GM21360 (cell line): ENCODE measurements at regions not wholly inside any gene's neighbourhood (a gene's known extent, or its start where the extent isn't known, plus 50 kb on each side); places are given as distances from the start of the nearest gene placed in this dataset.
A peak's percentile ranks its signal among the peaks of the same experiment; 100 is the strongest.

ENCODE experiments used
- ATAC-seq: cut with Tn5 transposase; IDR thresholded peaks from one replicate; pipeline ENCODE4 v1.9.1; 2021; ENCODE audit warnings: mild to moderate bottlenecking, moderate library complexity; ENCODE audit not compliant: unreplicated experiment

DNA sequence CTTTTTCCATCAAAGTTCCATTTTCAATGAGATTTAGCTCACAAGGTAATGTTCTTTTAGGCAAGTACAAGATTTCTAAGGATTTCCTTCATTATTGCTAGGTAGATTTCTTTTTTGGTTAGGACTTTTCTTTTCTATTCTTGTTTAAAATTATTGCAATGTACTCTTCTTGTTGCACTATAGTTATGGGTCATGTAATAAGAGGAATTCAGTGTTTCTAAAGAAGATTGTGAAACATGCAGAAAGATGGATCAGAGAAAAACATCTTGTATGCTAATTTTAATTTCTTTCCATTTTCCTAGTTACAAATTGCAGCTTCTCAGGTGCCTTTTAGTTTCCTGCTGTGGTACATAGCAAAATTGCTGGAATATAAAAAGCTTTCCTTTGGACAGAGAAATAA is 56.1 kb downstream of the BTG1 start:
- no peak for ATAC-seq

DNA sequence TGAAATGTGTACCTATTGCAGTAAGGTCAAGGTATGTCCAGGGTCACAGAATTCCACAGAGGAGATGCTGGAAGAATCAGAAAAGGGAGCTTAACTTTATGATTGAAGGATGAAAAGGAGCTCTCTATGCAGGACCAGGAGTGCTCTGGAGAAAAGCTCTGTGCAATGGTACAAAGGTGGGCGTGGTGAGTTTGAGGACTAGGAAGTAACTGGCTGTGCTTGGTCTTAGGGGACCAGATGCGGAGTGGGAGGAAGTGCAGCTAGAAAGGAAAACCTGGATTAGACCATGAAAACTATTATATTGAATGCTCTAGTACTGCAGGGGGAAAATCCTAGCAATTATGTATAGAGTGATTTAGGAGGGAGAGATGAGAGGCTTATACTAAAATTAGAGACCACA is 56.8 kb downstream of the BTG1 start:
- ATAC-seq, result no peak

DNA sequence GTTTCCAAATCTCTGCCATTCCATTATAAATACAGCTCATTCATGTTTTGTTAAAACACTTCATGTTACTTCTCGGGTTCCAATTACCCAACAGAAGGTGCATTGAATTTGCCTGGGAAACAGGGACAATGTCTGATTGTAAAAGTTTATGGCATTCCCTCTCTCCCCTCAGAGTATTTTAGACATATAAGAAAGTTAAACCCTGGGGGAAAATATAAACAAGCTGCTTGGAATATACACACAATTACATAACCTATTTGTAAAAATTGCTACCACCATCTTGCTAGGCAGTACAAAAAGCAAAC is 60.0 kb downstream of the BTG1 start:
- ATAC-seq, result no peak

DNA sequence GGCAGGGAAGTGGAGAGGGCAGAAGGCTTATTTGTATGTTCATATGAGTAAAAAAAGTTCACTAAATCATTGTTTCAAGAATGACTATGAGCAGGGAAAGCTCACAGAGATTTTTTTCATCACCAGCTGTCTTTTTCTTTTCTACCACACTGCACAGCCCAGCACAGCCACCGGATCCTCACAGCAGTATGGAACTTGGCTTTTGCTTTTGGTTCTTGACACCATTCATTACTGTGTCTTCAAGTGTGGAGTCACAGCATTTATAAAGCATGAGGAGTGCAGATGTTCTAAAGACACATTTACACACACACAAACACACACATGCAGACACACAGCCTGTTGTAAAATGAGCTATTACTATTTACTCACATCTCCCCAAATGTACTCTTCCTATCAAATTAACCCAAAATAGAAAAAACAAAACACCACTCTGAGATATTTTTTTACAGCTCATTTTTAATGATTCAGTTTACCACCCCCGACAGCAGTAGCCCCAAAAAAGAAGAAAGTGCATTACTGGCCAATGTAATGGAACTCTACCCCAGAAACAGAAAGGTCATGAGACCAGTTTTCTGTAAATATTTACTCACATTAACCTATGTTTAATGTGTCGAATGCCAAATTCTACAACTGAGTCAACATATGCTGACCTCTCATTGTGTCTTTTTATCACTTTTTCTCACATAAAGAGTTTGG is 60.5 kb downstream of the BTG1 start:
- ATAC-seq, result no peak

DNA sequence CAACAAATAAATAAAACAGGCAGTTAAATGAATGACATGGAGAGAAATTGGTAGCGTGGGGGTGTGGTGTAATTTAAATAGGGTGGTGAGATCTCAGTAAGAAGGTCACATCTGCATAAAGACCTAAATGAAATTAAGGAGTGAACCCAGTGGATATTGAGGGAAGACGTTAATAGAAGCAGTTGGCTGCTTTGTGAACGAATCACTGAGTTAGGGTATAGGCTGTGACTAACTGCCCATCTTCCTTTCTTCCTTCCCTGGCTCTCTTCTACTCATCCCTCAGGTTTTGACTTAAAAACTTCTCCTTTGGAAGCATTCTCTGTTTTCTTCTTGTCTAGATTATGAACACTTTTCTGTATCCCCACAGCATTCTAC is 64.7 kb downstream of the BTG1 start:
- ATAC-seq, result no peak

DNA sequence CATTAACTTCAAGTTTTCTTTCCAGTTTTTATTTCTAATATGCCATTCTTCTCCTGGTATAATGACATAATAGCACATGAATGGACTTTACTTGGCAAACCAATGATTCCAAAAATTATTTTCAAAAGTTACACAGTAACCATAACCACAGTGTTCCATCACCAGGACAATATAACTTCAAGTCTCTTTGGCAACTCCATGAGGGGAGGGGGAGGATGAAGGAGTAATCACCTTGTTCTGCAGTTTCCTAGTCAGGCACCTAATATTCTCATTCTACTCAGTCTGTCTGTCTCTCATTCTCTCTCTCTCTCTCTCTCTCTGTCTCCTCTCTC is 66.6 kb downstream of the BTG1 start:
- ATAC-seq, result no peak

DNA sequence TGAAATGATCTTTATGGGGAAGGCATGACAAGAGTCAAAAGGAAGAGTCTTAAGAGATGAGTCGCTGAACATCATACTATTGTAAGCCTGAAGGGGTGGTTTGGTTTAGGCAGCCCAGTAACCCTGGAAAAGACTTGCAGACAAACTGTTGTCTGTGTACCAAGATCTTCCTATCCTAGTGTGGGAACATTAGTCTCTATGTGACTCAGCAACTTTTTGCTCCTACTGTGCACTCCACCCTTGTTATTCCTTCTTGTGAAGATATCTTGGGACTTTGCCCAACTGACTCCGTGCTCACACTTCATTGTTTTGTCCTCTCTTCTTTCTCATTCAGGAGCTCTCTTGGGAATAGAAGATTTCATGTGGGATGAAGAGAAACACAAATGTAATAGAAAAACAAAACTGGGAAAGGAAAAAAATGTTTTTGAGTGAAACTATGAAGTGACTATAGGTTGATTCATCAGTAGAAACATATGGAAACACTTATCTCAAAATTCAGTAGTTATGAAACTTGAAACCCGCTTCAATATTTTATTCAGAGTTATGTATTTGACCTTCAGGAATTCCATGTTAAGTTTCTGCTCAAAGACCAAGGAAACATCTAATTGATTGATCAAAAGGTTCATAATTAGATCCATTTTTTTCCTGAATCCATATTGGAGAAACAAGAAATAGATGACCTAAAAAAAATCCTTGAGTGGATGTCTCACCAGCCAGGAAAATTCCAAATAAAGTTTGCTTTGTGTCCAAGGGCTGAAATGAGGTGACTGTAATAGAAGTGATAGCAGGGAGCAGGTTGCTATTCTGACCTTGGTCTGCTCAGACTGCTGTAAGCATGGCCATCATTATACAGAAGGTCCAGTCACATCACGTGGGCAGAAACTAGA is 67.2 kb downstream of the BTG1 start:
- ATAC-seq, result no peak

DNA sequence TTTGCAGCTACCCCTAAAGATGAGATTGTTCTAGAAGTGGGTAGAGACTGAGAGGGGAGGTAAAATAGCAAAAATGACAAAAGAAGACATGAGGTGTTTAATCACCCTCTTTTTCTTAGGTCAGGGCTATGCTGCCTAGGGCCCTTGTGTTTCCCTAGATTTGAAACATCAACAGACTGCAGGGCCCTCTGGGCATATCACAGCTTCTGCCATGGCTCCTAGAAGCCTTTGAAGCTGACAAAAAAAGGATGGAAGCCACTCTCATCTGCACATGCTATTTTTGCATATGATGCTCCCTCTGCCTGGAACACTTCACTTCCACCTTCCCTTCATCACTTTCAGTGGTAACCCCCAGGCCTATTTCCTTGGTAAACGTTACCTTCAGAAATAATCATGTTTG is 68.1 kb downstream of the BTG1 start:
- ATAC-seq, result no peak

DNA sequence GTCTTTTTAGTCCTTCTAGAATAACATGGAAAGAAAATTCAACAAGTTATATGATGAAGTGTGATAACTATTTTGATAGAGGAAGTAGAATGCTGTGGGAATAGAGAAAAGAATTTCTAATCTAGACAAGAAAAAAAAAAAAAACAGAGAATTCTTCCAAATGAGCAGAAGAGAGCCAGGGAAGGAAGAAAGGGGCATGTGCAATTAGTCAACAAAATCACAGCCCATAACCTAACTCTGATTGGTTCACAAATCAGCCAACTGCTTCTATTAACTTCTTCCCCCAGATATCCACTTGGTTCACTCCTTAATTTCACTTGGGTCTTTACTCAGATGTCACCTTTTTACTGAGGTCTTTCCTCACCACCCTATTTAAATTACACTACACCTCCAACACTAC is 69.5 kb downstream of the BTG1 start:
- ATAC-seq, result no peak

DNA sequence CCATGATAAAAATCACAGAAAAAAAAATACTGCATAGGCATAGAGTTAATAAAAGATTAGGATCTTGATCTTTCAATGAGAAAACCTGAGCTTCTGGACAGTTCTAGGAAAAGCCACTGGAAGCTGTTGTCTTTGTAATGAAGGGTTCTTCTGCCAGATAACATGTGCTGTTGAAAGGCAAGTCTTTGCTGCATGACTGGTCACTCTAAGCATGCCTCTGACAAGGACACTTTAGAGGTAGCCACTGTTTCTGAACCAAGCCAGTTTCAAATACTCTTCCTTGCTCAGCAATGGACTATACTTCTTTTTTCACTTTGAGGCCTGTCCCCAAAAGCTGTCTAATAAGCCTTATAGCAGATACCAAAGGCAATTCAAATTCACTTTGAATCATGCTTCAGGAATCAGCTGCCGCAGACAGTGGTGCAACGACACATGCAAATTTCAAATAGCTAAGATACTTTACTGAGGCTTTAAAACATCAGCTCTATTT is 70.2 kb downstream of the BTG1 start:
- ATAC-seq, result no peak

DNA sequence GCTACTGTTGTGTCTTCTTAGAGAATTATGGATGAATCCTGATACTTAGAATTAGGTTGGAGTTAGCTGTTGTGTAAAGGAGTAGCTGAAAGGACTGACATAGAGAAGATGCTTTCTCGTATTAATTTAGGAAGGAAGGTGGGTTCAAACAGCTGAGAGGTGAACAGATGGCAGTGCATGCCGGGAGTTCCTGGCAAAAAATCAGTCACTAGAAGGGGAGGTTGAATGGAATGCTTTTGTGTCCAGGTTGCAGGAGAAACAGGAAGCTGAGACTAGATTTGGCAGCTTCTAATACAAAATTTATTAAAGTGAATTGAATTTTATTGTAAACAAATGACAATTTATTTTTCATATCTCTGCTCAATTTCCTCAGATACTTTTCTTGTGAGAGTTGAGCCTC is 70.8 kb downstream of the BTG1 start:
- ATAC-seq, result no peak

DNA sequence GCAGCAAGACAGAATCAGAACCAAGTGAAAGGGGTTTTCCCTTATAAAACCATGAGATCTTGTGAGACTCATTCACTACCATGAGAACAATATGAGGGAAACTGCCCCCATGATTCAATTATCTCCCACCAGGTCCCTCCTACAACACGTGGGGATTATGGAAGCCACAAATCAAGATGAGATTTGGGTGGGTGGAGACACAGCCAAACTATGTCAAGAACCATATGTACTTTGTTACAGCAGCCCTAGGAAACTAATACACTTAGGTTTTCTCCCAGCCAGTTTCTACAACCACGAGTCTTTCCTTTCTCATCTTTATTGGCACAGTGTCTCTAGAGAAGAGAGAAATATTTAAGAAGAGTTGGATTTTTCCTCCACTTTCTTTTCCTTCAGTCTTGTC is 72.6 kb downstream of the BTG1 start:
- ATAC-seq, result no peak

DNA sequence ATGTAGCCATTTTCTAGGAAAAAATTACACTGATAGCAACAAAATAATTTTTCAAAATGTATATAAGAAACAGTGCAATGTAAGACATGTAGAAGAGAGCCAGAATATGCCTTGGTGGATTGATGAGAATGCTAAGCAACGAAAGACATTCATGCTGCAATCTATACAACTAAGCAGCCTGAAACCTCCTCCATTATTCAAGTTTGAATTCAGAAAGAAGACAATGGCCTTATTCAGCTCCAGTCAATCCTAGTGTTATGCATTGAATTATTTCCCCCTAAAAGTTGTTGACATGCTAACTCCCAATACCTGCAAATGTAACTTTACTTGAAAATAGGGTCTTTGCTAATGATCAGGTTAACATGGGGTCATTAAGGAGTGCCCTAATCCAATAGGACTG is 73.5 kb downstream of the BTG1 start:
- ATAC-seq, result no peak

DNA sequence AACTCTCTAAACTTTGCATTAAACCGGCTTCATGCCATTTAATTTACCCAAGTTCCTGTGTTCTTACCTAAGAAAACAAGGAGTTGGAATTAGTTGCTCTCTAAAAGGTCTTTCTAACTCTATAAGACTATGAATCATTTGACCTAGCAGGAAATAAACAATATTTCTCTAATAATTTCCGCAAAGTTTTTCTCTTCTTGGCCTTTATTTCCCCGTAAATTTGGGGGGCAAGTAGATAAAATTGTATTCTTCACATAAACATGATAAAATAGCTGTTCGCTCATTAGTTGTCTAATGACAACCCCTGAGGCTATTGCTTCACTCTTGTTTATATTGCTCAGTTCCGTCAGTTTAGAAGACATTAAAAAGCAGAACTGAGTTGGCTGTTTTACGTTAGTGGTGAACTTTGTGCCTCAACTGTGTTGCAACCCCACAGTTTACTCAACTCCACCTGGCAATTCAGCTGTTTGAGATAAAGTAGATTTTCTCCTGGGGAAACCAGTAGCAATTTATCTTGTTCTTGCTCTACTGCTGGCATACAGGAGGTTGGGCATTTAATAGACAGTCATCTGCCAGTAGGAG is 74.7 kb downstream of the BTG1 start:
- ATAC-seq, result no peak

DNA sequence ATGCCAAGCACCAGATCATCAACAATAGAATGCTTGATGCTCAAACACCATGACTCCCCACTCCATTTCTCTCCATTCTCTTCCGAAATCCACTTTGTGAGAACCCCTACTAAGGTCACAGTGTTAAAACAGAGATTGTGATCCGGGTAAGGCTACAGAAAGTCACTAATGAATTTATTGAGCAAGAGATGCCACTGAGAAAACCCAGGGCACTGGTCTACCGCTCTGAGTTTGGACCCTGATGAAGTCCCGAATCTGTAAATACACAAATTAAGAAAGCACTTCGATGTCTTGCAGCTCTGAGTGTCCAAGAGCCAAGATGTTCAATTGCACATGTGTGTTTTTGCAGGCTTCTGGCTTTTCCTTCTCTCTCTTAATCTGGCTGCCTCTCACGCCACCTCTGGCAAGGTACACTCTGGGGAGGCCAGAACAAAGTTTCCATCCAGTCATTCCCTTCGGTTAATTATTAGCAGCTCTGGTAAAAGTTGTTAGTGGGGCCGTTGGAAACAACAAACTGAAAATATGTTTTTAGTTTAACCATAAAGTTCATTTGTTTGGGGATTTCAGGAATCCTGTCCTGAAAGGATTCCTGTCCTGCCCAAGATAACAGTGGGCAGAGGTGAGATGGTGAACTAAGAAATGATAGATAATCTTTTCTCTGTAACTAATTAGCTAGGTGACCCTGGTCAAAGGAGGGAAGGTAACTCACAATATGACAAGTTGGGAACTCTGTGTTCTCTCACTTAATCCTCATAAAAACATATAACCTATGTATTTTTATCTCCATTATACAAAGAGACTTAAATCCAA is 75.4 kb downstream of the BTG1 start:
- no peak for ATAC-seq

DNA sequence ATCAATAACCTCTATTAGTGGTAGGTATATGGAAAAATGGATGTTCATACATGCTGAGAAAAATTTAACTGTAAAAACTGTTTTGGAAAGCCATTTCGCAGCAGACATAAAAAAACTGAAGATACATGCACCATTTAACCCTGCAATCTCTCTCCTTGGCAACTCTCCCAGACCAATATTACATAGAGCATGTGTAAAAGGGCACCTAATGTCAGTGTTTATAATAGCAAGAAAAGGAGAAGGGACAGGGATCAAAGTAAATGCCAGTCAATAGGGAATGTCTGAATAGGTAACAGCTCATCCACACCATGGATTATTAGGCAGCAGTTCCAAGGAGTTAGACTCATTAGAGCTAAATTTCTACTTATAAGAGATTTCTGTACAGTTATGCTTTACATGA is 77.2 kb downstream of the BTG1 start:
- ATAC-seq, result no peak

DNA sequence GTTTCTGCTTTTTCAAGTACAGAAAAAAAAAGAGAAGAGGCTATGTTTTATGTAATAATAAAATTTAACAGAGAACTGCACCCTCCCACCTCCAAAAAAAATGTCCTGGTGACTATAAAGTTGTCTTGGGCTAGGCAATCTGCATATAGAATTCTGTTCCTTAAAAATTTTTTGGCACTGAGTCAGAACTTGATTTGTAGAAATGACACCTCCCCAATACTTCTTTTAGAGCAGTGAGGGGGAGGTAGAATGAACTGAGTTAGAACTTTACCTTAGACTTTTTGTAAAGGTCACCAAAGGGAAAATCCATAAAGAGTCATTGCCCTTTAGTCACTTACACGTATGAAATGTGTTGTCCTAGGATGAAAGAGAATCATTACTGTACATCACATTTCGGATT is 80.0 kb downstream of the BTG1 start:
- ATAC-seq, result no peak

DNA sequence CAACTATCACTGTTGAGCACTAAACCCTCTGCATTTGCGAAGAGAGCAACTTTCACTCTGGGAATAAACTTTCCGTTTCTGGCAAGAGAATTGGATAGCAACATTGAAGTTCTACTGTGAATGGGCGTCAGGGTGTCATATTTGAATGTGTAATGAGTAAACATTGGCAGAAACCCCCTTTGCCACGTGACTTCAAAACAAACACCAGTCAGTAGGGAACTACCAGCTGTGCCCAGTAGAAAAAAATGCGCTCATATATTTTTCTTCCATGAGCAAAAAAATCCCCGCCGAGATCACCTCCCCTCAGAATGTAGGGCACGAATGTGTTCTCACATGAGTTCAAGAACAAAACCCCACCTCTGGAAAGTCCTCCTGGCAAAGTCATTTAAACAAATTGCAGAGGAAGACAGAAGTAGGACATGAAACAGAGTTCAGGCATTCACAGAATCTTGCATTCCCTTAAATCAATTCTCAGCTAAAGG is 80.6 kb downstream of the BTG1 start:
- peak; percentile 76 for ATAC-seq

DNA sequence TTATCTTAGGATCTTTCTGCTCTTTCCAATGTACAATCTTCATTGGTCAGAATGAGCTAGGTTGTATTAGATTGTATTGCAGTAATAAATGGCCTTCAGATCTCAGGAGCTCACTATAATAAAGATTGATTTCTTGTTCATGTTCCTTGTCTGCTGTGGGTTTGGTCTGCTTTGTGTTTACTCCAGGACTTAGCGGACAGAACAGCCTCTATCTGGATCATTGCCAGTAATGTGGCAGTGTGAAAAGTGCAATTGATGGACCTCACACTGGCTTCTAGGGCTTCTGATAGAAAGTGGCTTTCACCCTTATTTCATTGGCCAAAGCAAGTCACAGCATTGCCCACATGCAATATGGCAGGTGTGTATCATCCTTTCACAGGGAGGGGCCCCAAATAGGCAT is 81.2 kb downstream of the BTG1 start:
- ATAC-seq, result no peak

DNA sequence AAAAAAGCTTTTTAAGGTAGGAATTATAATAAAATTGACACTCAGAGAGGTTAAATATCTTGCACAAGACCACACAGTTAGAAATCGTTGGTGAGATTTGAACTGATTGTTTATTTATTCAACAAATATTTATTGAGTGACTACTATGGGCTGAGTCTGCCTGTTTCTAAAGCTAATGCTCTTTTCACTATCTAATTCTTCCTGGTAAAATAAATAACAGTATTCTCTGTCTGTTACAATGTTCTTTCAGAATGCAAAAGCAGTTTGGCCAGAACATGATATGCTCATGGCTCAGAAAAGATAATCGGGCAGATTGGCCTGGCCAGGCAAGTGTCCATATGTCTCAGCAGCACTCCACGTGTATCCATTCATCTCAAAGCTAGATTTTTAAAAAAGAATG is 82.0 kb downstream of the BTG1 start:
- ATAC-seq, result no peak
